Neural cell (in vitro differentiated cells): ENCODE measurements at regions not wholly inside any gene's neighbourhood (a gene's known extent, or its start where the extent isn't known, plus 50 kb on each side); places are given as distances from the start of the nearest gene placed in this dataset.

Experiments
- H2AFZ ChIP-seq: fragments of 200-600, 300-800 bp; sonication (generic), shearing (Covaris generic); 2 replicates; pipeline ENCODE4 v1.6.0; 2014; ENCODE audit warnings: low read depth, mild to moderate bottlenecking, antibody characterized with exemption, low read length, moderate library complexity
- H3F3A ChIP-seq: fragments of 200-600 bp; shearing (Covaris generic); 2 replicates; pipeline ENCODE4 v1.6.1; 2016; ENCODE audit warnings: mild to moderate bottlenecking, moderate library complexity, mixed read lengths, antibody characterized with exemption, low read length; ENCODE audit not compliant: insufficient read depth, poor library complexity, severe bottlenecking
- H3K27ac ChIP-seq: fragments of 200-600, 300-800 bp; sonication (generic), shearing (Covaris generic); 2 replicates; pipeline ENCODE4 v1.5.1; 2014; ENCODE audit warnings: mild to moderate bottlenecking, low read length, moderate library complexity
- H3K27me3 ChIP-seq: fragments of 300-800, 200-600 bp; sonication (generic), shearing (Covaris generic); 2 replicates; pipeline ENCODE4 v1.6.0; 2014; ENCODE audit warnings: mild to moderate bottlenecking, low read depth, low read length, moderate library complexity; ENCODE audit not compliant: insufficient read depth
- H3K36me3 ChIP-seq: fragments of 300-800, 200-600 bp; sonication (generic), shearing (Covaris generic); 2 replicates; pipeline ENCODE4 v1.5.1; 2014; ENCODE audit warnings: mild to moderate bottlenecking, antibody characterized with exemption, low read length, moderate library complexity; ENCODE audit not compliant: insufficient read depth
- H3K4me2 ChIP-seq: fragments of 300-800, 200-600 bp; sonication (generic), shearing (Covaris generic); 2 replicates; pipeline ENCODE4 v1.6.0; 2014; ENCODE audit warnings: mild to moderate bottlenecking, low read length
- H3K4me3 ChIP-seq: fragments of 300-800, 200-600 bp; sonication (generic), shearing (Covaris generic); 2 replicates; pipeline ENCODE4 v1.5.1; 2014; ENCODE audit warnings: mild to moderate bottlenecking, low read length, moderate library complexity
- H3K79me2 ChIP-seq: fragments of 200-600 bp; shearing (Covaris generic); replicated peaks from 2 replicates; pipeline ENCODE4 v1.6.0; 2014; ENCODE audit warnings: mild to moderate bottlenecking, low read length, moderate library complexity; ENCODE audit not compliant: insufficient read depth
- H3K9ac ChIP-seq: fragments of 300-800, 200-600 bp; sonication (generic), shearing (Covaris generic); 2 replicates; pipeline ENCODE4 v1.6.1; 2016; ENCODE audit warnings: mild to moderate bottlenecking, low read length, mixed read lengths
- H3K9me2 ChIP-seq: fragments of 200-600 bp; shearing (Covaris generic); 2 replicates; pipeline ENCODE4 v1.6.1; 2016; ENCODE audit warnings: mild to moderate bottlenecking, low read length, mixed read lengths; ENCODE audit not compliant: insufficient read depth
- H3K9me3 ChIP-seq: fragments of 200-600, 300-800 bp; sonication (generic), shearing (Covaris generic); 2 replicates; pipeline ENCODE4 v1.6.1; 2016; ENCODE audit warnings: mild to moderate bottlenecking, mixed run types, low read length, moderate library complexity, mixed read lengths
- H4K20me1 ChIP-seq: fragments of 200-600 bp; shearing (Covaris generic); 2 replicates; pipeline ENCODE4 v1.6.1; 2016; ENCODE audit warnings: mild to moderate bottlenecking, mixed run types; ENCODE audit not compliant: insufficient read depth
- EP300 ChIP-seq: fragments of 450-650 bp; conservative IDR thresholded peaks from 2 replicates; pipeline ENCODE4 v1.6.1; 2014; ENCODE audit warnings: antibody characterized with exemption, mild to moderate bottlenecking, moderate library complexity; ENCODE audit not compliant: poor library complexity, severe bottlenecking
- EZH2 ChIP-seq: fragments of 200-600, 300-800 bp; shearing (Covaris generic), sonication (generic); IDR thresholded peaks from 2 replicates; pipeline ENCODE4 v1.6.1; 2014; ENCODE audit warnings: antibody characterized with exemption, low read length, borderline replicate concordance, mild to moderate bottlenecking; ENCODE audit not compliant: insufficient read depth, poor library complexity, severe bottlenecking
- MXI1 ChIP-seq: fragments of 450-650 bp; conservative IDR thresholded peaks from 2 replicates; pipeline ENCODE4 v1.6.1; 2014; ENCODE audit warnings: antibody characterized with exemption, mild to moderate bottlenecking; ENCODE audit not compliant: poor library complexity, severe bottlenecking
- POLR2AphosphoS5 ChIP-seq: IDR thresholded peaks from 2 replicates; pipeline ENCODE4 v1.6.1; 2012
- RAD21 ChIP-seq: fragments of 450-650 bp; conservative IDR thresholded peaks from 2 replicates; pipeline ENCODE4 v1.6.1; 2014; ENCODE audit warnings: antibody characterized with exemption, mild to moderate bottlenecking, moderate library complexity
- SMC3 ChIP-seq: fragments of 450-650 bp; conservative IDR thresholded peaks from 2 replicates; pipeline ENCODE4 v1.6.1; 2014; ENCODE audit warnings: antibody characterized with exemption, mild to moderate bottlenecking, moderate library complexity; ENCODE audit not compliant: poor library complexity
- TAF1 ChIP-seq: IDR thresholded peaks from 2 replicates; pipeline ENCODE4 v1.6.1; 2012; ENCODE audit warnings: low read depth
- TF ChIP-seq, protein P1 (sequence below): fragments of 450-650 bp; IDR thresholded peaks from 2 replicates; pipeline ENCODE4 v1.5.1; 2014; ENCODE audit warnings: antibody characterized with exemption, mild to moderate bottlenecking, moderate library complexity; ENCODE audit not compliant: poor library complexity, severe bottlenecking
- TF ChIP-seq, protein P2 (sequence below): IDR thresholded peaks from 2 replicates; pipeline ENCODE4 v1.6.1; 2012; ENCODE audit warnings: borderline replicate concordance

DNA sequence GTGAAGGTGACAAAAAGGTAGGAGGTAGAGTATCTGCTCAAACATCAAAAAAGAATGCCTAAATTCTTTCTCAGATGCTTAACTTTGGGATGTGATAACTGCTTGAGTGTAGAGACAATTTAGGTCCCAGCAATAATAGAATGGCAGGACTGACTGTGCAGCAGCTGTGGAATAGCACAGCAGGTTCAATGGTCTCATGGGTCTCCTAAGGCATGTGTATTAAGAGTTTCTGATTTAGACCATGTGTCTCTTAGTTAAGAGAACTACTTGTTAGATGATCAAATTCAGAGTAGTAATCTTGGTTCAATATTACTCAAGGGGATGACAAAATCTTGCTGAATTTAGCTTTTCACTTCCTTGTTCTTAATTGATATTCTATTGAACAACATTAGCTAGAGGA lies 72.0 kb downstream of the ALX1 start:
- Histone ChIP-seq H3K79me2 (no peaks in the 10 kb centered on the region), H2AFZ (no peak overlapping the region), H3F3A (no peaks in the 10 kb centered on the region), H3K36me3 (no peaks in the 10 kb centered on the region), H4K20me1 (no peaks in the 10 kb centered on the region), H3K9me3 (no peaks in the 10 kb centered on the region), H3K27me3 (no peaks in the 10 kb centered on the region), H3K4me2 (no peak overlapping the region), H3K9me2 (no peaks in the 10 kb centered on the region), H3K9ac (no peak overlapping the region), H3K27ac (no peak overlapping the region), H3K4me3 (no peak overlapping the region)
- no peak for TF ChIP-seq TAF1
- TF ChIP-seq RAD21, result no peak
- TF ChIP-seq, protein P1, sequence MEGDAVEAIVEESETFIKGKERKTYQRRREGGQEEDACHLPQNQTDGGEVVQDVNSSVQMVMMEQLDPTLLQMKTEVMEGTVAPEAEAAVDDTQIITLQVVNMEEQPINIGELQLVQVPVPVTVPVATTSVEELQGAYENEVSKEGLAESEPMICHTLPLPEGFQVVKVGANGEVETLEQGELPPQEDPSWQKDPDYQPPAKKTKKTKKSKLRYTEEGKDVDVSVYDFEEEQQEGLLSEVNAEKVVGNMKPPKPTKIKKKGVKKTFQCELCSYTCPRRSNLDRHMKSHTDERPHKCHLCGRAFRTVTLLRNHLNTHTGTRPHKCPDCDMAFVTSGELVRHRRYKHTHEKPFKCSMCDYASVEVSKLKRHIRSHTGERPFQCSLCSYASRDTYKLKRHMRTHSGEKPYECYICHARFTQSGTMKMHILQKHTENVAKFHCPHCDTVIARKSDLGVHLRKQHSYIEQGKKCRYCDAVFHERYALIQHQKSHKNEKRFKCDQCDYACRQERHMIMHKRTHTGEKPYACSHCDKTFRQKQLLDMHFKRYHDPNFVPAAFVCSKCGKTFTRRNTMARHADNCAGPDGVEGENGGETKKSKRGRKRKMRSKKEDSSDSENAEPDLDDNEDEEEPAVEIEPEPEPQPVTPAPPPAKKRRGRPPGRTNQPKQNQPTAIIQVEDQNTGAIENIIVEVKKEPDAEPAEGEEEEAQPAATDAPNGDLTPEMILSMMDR, result no peak
- TF ChIP-seq, protein P2, sequence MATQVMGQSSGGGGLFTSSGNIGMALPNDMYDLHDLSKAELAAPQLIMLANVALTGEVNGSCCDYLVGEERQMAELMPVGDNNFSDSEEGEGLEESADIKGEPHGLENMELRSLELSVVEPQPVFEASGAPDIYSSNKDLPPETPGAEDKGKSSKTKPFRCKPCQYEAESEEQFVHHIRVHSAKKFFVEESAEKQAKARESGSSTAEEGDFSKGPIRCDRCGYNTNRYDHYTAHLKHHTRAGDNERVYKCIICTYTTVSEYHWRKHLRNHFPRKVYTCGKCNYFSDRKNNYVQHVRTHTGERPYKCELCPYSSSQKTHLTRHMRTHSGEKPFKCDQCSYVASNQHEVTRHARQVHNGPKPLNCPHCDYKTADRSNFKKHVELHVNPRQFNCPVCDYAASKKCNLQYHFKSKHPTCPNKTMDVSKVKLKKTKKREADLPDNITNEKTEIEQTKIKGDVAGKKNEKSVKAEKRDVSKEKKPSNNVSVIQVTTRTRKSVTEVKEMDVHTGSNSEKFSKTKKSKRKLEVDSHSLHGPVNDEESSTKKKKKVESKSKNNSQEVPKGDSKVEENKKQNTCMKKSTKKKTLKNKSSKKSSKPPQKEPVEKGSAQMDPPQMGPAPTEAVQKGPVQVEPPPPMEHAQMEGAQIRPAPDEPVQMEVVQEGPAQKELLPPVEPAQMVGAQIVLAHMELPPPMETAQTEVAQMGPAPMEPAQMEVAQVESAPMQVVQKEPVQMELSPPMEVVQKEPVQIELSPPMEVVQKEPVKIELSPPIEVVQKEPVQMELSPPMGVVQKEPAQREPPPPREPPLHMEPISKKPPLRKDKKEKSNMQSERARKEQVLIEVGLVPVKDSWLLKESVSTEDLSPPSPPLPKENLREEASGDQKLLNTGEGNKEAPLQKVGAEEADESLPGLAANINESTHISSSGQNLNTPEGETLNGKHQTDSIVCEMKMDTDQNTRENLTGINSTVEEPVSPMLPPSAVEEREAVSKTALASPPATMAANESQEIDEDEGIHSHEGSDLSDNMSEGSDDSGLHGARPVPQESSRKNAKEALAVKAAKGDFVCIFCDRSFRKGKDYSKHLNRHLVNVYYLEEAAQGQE, result no peak
- no peak for TF ChIP-seq EP300
- no peak for TF ChIP-seq MXI1
- no peak for TF ChIP-seq SMC3
- no peak for TF ChIP-seq EZH2
- TF ChIP-seq POLR2AphosphoS5, result no peak

DNA sequence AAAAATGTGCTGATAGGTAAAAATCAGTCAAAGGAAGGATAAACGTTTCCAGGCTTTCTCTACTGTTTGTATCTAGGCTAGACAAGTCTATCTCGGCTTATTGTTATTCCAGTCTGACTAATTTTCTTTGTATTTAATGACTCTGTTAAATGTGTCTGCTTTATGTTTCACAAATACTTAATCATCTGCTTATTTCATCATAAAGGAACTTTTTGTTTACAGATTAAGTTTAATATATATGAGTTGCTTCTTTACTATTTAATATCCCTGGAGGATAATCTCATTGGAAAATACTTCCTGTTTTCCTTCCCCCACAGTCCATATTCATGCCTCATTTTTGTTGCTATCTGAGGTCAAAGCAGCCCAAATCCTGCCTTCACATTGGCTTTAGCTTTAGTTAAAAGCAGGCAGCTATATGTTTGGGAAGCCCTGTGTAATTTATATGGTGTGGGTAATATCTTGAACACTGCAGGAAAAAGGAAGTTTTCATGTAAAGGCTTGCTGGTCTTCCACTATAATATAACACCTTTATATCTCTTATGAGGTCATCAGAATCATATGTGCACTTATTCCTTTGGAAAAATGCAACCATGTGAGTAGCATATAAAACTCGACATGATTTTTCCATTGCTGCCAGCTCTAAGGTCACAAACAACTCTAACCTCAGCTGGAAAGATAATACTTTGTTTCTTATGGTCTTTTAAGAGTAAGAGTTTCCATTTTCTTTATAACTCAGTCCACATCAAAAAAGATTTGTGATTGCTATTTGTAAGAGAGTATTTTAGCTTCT lies 76.8 kb downstream of the ALX1 start:
- no peak overlapping the region for H3K4me2 ChIP-seq
- H3K9me3 ChIP-seq, result no peaks in the 10 kb centered on the region
- no peaks in the 10 kb centered on the region for H3K79me2 ChIP-seq
- TF ChIP-seq RAD21 (no peak), EZH2 (no peak), TAF1 (no peak), EP300 (no peak), MXI1 (no peak), SMC3 (no peak), POLR2AphosphoS5 (no peak)
- TF ChIP-seq, protein P1, result no peak
- TF ChIP-seq, protein P2, result no peak
- H3K36me3 ChIP-seq, result no peaks in the 10 kb centered on the region
- no peak overlapping the region for H3K27ac ChIP-seq
- H3K9me2 ChIP-seq, result no peaks in the 10 kb centered on the region
- H4K20me1 ChIP-seq, result no peaks in the 10 kb centered on the region
- H3F3A ChIP-seq, result no peaks in the 10 kb centered on the region
- no peak overlapping the region for H2AFZ ChIP-seq
- H3K4me3 ChIP-seq, result no peak overlapping the region
- no peak overlapping the region for H3K9ac ChIP-seq
- no peaks in the 10 kb centered on the region for H3K27me3 ChIP-seq
